Uterus (tissue), 3 donors: ENCODE measurements at regions not wholly inside any gene's neighbourhood (a gene's known extent, or its start where the extent isn't known, plus 50 kb on each side); places are given as distances from the start of the nearest gene placed in this dataset.

Source experiments
- DNase-seq, 2 donors: peaks; one replicate each; pipeline ENCODE4 v3.0.0-alpha.2; 2019 to 2020
- H3K27ac ChIP-seq, 2 donors: fragments of 200-600 bp; sonication (generic); 1 replicate in 1 of 2; 2 replicates in 1 of 2; pipeline ENCODE4 v1.5.1; 2016 to 2018
- H3K27me3 ChIP-seq, 2 donors: fragments of 200-600 bp; sonication (generic); one replicate each; pipeline ENCODE4 v1.5.1; 2018 to 2019; ENCODE audit warnings: control low read depth in 1 of 2
- H3K36me3 ChIP-seq, 2 donors: fragments of 200-600 bp; sonication (generic); one replicate each; pipeline ENCODE4 v1.5.1; 2019; ENCODE audit warnings: control low read depth in 1 of 2
- H3K4me1 ChIP-seq, 2 donors: fragments of 200-600 bp; sonication (generic); one replicate each; pipeline ENCODE4 v1.5.1; 2018 to 2019; ENCODE audit warnings: control low read depth in 1 of 2
- H3K4me3 ChIP-seq, 2 donors: fragments of 200-600 bp; sonication (generic); 1 replicate in 1 of 2; 2 replicates in 1 of 2; pipeline ENCODE4 v1.5.1; 2018 to 2019; ENCODE audit warnings: mild to moderate bottlenecking in 1 of 2
- H3K9me3 ChIP-seq, 2 donors: fragments of 200-600 bp; sonication (generic); one replicate each; pipeline ENCODE4 v1.5.1; 2019; ENCODE audit warnings: control low read depth in 1 of 2
- POLR2A ChIP-seq, 2 donors: fragments of 450-650 bp; IDR thresholded peaks; one replicate each; pipeline ENCODE4 v1.6.1; 2016; ENCODE audit warnings: antibody characterized with exemption in 2 of 2, mild to moderate bottlenecking in 1 of 2, moderate library complexity in 1 of 2
- intact Hi-C: fragments of 100-400 bp; cut with DNase I; formaldehyde crosslinking; loops from one replicate; pipeline ENCODE4 v1.15.1; 2023; ENCODE audit warnings: low total_unique reads
- TF ChIP-seq, protein P1 (sequence below), 4 experiments: fragments of 200-600 bp in 2 of 4; fragments of 450-650 bp in 2 of 4; sonication (generic) in 2 of 4; IDR thresholded peaks; one replicate each; pipeline ENCODE4 v1.5.1; 2016 to 2019; ENCODE audit warnings: antibody characterized with exemption in 4 of 4, mild to moderate bottlenecking in 2 of 4, moderate library complexity in 1 of 4
- donor health status: DM: yes; HTN: yes; CAD: no.

DNA sequence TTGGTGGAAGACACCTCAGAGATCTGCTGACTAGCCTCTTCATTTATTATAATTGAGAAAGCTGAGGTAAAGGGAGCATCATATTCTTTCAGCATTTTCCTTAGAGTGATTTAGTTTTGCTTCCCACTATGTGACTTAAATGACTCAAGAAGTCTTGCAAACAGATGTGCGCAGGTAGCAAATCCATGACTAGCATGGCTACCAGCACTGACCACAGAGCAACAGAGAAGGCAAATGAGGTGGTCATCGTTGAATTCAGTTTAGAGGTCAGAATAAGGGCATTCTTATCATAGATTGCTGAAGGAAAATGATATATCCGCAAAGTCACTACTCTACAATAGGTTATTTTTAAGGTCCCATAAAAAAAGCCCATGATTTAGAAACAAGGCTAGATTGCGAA lies 162.2 kb downstream of the PIK3R1 start:
- no peak for TF ChIP-seq POLR2A (IDR thresholded peaks at IDR 0.05)
- TF ChIP-seq, protein P1, sequence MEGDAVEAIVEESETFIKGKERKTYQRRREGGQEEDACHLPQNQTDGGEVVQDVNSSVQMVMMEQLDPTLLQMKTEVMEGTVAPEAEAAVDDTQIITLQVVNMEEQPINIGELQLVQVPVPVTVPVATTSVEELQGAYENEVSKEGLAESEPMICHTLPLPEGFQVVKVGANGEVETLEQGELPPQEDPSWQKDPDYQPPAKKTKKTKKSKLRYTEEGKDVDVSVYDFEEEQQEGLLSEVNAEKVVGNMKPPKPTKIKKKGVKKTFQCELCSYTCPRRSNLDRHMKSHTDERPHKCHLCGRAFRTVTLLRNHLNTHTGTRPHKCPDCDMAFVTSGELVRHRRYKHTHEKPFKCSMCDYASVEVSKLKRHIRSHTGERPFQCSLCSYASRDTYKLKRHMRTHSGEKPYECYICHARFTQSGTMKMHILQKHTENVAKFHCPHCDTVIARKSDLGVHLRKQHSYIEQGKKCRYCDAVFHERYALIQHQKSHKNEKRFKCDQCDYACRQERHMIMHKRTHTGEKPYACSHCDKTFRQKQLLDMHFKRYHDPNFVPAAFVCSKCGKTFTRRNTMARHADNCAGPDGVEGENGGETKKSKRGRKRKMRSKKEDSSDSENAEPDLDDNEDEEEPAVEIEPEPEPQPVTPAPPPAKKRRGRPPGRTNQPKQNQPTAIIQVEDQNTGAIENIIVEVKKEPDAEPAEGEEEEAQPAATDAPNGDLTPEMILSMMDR (IDR thresholded peaks at IDR 0.05) = no peak
- H3K27ac ChIP-seq = peak overlapping the region; percentile 74 to 84
- no peaks in the 10 kb centered on the region for H3K9me3 ChIP-seq
- no peak overlapping the region for H3K4me3 ChIP-seq
- intact Hi-C loops = no loop called here
- peaks cover 0 to 6% of the 10 kb centered on the region in 2 donors for H3K4me1 ChIP-seq
- H3K36me3 ChIP-seq = no peaks in the 10 kb centered on the region
- no peaks in the 10 kb centered on the region for H3K27me3 ChIP-seq
- DNase-seq = no peak

DNA sequence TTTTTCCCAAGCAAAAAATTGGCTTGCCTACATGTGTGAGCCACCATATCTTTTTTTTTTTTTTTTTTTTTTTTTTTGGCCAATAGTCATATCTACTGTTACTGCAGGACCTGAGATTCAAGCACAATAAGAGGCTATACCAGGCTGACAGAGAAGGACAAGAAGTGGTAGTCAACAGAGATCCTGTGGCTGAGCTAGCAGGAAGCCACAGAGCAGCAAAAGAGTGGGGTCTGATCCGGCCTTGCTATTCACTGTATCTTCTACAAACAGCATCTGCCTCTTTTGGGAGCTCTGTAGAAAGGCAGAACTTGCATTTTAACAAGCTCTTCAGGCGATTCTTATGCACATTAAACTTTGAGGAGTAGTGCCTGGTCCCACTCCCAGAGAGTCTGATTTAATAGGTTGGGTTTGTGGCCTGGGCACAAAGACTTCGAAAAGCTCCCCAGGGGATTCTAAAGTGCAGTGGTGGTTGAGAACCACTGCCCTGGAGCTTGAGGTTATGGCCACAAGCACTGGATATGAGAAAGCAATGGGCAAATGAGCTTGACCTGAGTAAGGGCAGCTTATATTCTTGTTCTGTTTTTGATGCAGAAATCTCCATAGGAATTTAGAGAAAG lies 162.8 kb downstream of the PIK3R1 start:
- Histone ChIP-seq H3K36me3 (no peaks in the 10 kb centered on the region), H3K9me3 (no peaks in the 10 kb centered on the region), H3K4me3 (no peak overlapping the region), H3K27ac (peak overlapping the region; percentile 74 to 84), H3K27me3 (no peaks in the 10 kb centered on the region), H3K4me1 (peaks cover 0 to 6% of the 10 kb centered on the region in 2 donors)
- intact Hi-C loops = no loop called here
- TF ChIP-seq, protein P1 (IDR thresholded peaks at IDR 0.05) = no peak
- no peak for DNase-seq

DNA sequence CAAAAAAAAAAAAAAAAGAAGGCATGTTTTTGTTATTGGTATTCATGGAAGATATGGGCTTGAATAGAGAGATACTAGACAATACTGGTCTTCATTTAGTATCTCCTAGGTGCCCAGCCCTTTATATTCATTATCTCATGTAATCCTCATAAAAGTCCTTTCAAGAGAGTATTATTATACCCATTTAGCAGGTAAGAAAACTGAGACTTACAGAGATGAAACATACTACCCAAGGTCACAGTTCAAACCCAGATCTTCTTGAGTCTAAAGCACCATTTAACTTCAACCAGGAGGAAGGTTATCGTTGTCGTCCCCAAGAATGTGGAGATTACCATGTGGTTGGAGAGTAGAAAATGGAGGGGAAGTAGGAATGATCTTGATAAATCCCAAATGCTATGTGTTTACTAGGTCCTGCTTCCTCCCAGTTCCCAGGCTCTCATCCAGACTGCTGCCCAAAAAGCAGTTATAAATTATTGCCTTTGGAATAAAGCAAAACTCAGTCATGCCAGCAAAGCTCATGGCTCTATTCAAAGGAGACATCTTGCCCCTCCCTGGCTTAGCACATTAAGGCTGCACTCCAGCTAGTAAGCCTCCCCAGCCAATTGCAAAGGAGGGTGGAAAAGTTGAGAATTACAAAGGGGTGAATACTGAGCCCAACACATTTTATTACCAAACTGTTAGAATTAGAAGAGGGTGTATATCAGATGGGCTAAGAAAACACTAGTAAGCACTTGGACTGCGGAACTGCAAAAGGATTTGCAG lies 163.9 kb downstream of the PIK3R1 start:
- H3K4me1 ChIP-seq = peaks cover 0 to 6% of the 10 kb centered on the region in 2 donors
- H3K4me3 ChIP-seq = no peak overlapping the region
- TF ChIP-seq POLR2A (IDR thresholded peaks at IDR 0.05) = no peak
- H3K27me3 ChIP-seq = no peaks in the 10 kb centered on the region
- H3K9me3 ChIP-seq = no peaks in the 10 kb centered on the region
- peak; percentile 69 to 85 for DNase-seq
- peak overlapping the region; percentile 74 to 84 for H3K27ac ChIP-seq
- intact Hi-C loops = no loop called here
- H3K36me3 ChIP-seq = no peaks in the 10 kb centered on the region

DNA sequence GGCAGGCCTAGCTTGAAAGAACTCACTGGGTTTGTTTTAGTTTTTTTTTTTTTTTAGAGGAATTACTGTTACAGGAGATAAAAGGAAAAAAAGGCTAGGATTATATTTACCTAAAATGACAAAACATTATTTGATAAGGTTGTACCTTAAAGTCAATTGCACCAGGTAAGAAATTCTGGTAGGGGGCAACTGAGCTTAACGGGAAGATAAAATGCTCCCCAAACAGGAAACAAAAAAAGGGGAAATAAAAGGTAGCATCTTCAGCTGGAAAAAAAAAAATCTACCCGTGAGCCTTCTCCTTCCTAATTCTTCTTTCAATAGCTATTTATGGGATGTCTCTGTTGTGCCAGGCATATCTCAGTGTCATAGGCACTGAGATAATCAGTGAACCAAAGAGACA lies 164.5 kb downstream of the PIK3R1 start:
- Histone ChIP-seq H3K27ac (peak overlapping the region; percentile 74 to 84), H3K4me1 (peaks cover 0 to 6% of the 10 kb centered on the region in 2 donors), H3K36me3 (no peaks in the 10 kb centered on the region), H3K4me3 (no peak overlapping the region), H3K27me3 (no peaks in the 10 kb centered on the region), H3K9me3 (no peaks in the 10 kb centered on the region)
- no peak for TF ChIP-seq POLR2A (IDR thresholded peaks at IDR 0.05)
- TF ChIP-seq, protein P1 (IDR thresholded peaks at IDR 0.05) = no peak
- no peak for DNase-seq
- intact Hi-C loops = no loop called here

GRCh38 chr5:68381060-68381459 lies 165.5 kb downstream of the PIK3R1 start:
- TF ChIP-seq POLR2A (IDR thresholded peaks at IDR 0.05) = no peak
- TF ChIP-seq, protein P1 (IDR thresholded peaks at IDR 0.05) = no peak
- H3K27ac ChIP-seq = peak overlapping the region; percentile 74 to 84
- H3K4me1 ChIP-seq = peaks cover 0 to 6% of the 10 kb centered on the region in 2 donors
- no peak overlapping the region for H3K4me3 ChIP-seq
- no peaks in the 10 kb centered on the region for H3K36me3 ChIP-seq
- intact Hi-C loops = no loop called here
- H3K27me3 ChIP-seq = no peaks in the 10 kb centered on the region
- no peak for DNase-seq
- H3K9me3 ChIP-seq = no peaks in the 10 kb centered on the region
